ENCODE measurements at regions not wholly inside any gene's neighbourhood (a gene's known extent, or its start where the extent isn't known, plus 50 kb on each side); places are given as distances from the start of the nearest gene placed in this dataset.

- Histone ChIP-seq H3K9ac (ENCODE audit: low read depth, low read length) (no peak overlapping the region), H3K4me1 (ENCODE audit: control insufficient read depth, insufficient read depth, low read length) (peaks cover 6% of the 10 kb centered on the region), H3K4me2 (ENCODE audit: low read length) (no peak overlapping the region), H3K4me3 (ENCODE audit: low read length) (no peak overlapping the region), H3K27me3 (ENCODE audit: control insufficient read depth, insufficient read depth, low read length) (no peaks in the 10 kb centered on the region), H3K36me3 (ENCODE audit: insufficient read depth, low read length) (no peaks in the 10 kb centered on the region), H3K9me3 (replicated peaks; ENCODE audit: low read length) (no peaks in the 10 kb centered on the region)
These were observed 122.1 kb upstream of the ARHGAP5 start for GRCh38 chr14:31954991-31955390.

GRCh38 chr14:31955936-31956579, 121.0 kb upstream of the ARHGAP5 start:
- H3K4me3 ChIP-seq (ENCODE audit: low read length) = no peak overlapping the region
- H3K9ac ChIP-seq (ENCODE audit: low read depth, low read length) = no peak overlapping the region
- H3K4me2 ChIP-seq (ENCODE audit: low read length) = no peak overlapping the region
- H3K27me3 ChIP-seq (ENCODE audit: control insufficient read depth, insufficient read depth, low read length) = no peaks in the 10 kb centered on the region
- H3K9me3 ChIP-seq (replicated peaks; ENCODE audit: low read length) = no peaks in the 10 kb centered on the region
- peaks cover under 1% of the 10 kb centered on the region for H3K4me1 ChIP-seq (ENCODE audit: control insufficient read depth, insufficient read depth, low read length)
- no peaks in the 10 kb centered on the region for H3K36me3 ChIP-seq (ENCODE audit: insufficient read depth, low read length)

DNA sequence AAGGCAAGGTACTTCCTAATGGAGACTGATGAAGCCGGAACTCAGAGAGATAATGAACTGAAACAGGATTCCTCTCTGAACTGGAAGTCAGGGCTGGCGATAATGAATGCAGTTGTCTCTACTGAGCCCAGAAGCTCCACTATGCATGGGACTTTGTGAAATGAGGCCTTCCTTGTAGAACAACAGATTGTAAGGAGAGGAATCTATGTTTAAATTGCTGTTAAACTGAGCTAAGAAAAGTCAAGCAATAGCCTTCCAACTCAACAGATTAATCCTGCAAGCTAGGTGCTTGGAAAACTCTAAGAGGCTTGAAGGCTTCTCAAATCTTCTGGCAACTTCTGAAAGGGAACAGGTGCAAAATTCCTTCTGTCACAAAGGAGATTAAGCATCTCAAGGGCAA, 119.5 kb upstream of the ARHGAP5 start:
- Histone ChIP-seq H3K36me3 (ENCODE audit: insufficient read depth, low read length) (no peaks in the 10 kb centered on the region), H3K4me1 (ENCODE audit: control insufficient read depth, insufficient read depth, low read length) (no peaks in the 10 kb centered on the region), H3K4me2 (ENCODE audit: low read length) (no peak overlapping the region), H3K9ac (ENCODE audit: low read depth, low read length) (no peak overlapping the region), H3K4me3 (ENCODE audit: low read length) (no peak overlapping the region), H3K9me3 (replicated peaks; ENCODE audit: low read length) (no peaks in the 10 kb centered on the region), H3K27me3 (ENCODE audit: control insufficient read depth, insufficient read depth, low read length) (no peaks in the 10 kb centered on the region)

DNA sequence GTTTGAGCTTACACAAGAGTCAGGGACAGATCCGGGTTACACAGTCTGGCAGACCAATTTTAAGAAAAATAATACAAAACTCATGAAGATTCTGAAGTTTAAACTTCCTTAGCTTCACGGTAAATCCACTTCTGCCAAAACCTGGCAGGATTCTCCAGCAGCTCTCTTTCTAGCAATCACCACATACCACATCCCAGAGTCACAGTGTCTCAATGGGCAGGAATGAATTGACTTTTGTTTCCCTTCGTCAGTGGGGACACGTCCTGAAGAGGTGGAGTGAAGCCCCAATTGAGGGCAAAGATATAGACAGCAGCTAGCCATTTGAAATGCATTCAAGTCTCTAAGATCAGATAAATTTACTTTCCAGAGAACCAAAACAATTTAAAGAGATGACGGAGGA, 117.1 kb upstream of the ARHGAP5 start:
- H3K4me3 ChIP-seq (ENCODE audit: low read length) = no peak overlapping the region
- no peaks in the 10 kb centered on the region for H3K27me3 ChIP-seq (ENCODE audit: control insufficient read depth, insufficient read depth, low read length)
- peaks cover 3% of the 10 kb centered on the region for H3K4me1 ChIP-seq (ENCODE audit: control insufficient read depth, insufficient read depth, low read length)
- no peak overlapping the region for H3K4me2 ChIP-seq (ENCODE audit: low read length)
- no peak overlapping the region for H3K9ac ChIP-seq (ENCODE audit: low read depth, low read length)
- H3K36me3 ChIP-seq (ENCODE audit: insufficient read depth, low read length) = no peaks in the 10 kb centered on the region
- no peaks in the 10 kb centered on the region for H3K9me3 ChIP-seq (replicated peaks; ENCODE audit: low read length)

DNA sequence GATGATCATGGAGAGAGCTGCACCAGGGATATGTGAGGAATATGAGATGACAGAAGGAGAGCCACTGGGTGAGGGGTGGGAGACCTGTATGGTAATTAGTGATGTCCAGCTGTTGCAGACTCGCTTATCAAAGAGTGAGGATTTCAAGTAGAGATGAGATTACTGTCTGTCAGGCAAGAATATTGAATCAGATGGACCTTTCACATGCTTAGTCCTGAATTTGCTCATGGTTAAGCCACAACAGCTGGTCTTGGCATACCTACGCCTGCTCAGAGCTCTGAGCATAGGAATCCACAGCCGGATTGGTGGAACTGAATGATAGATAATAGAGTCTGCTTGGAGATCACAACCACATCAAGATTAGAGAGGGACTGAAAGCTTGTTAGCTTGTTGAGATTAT, 115.2 kb upstream of the ARHGAP5 start:
- Histone ChIP-seq H3K4me2 (ENCODE audit: low read length) (no peak overlapping the region), H3K9ac (ENCODE audit: low read depth, low read length) (no peak overlapping the region), H3K36me3 (ENCODE audit: insufficient read depth, low read length) (no peaks in the 10 kb centered on the region), H3K4me1 (ENCODE audit: control insufficient read depth, insufficient read depth, low read length) (peaks cover 15% of the 10 kb centered on the region), H3K4me3 (ENCODE audit: low read length) (no peak overlapping the region), H3K9me3 (replicated peaks; ENCODE audit: low read length) (no peaks in the 10 kb centered on the region), H3K27me3 (ENCODE audit: control insufficient read depth, insufficient read depth, low read length) (no peaks in the 10 kb centered on the region)

DNA sequence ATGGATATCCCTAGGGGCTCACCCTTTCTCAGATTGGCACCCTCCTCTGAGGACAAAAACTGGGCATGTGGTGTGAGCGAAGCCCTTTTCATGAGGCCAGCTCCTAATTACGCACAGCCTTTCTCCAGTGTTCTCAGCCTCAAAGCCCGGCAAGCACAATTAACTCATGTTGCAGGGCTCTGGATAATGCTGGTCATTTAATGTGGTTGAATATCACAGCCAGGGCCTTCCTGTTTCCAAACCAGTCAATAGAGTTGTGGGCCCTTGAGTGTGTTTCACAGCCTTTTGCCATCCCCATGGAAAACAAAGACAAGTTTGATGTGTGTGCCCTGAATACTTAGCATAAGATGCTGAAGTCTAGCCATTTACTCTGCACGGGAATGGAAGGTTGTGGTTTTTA, 114.2 kb upstream of the ARHGAP5 start:
- peaks cover 15% of the 10 kb centered on the region for H3K4me1 ChIP-seq (ENCODE audit: control insufficient read depth, insufficient read depth, low read length)
- H3K4me3 ChIP-seq (ENCODE audit: low read length) = no peak overlapping the region
- H3K36me3 ChIP-seq (ENCODE audit: insufficient read depth, low read length) = no peaks in the 10 kb centered on the region
- H3K9ac ChIP-seq (ENCODE audit: low read depth, low read length) = no peak overlapping the region
- H3K9me3 ChIP-seq (replicated peaks; ENCODE audit: low read length) = no peaks in the 10 kb centered on the region
- no peaks in the 10 kb centered on the region for H3K27me3 ChIP-seq (ENCODE audit: control insufficient read depth, insufficient read depth, low read length)
- no peak overlapping the region for H3K4me2 ChIP-seq (ENCODE audit: low read length)

DNA sequence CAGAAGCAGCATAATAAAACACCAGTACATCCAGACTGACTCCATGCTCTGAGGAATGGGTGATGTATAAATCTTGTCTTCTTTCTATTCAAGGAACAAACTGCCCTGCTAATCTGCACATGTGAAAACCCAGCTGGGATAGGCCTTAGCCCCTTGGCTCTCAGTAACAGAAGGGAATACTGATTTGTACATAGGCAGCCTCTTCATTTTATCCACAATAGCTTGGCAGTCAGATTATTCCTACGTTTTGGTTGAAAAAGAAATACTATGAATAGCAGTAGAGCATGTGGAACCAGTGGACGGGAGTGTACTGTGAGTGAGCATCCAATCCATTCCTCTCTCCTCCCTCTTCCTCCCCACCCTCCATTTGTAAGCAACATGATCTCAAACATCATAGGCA, 113.5 kb upstream of the ARHGAP5 start:
- no peaks in the 10 kb centered on the region for H3K27me3 ChIP-seq (ENCODE audit: control insufficient read depth, insufficient read depth, low read length)
- H3K4me1 ChIP-seq (ENCODE audit: control insufficient read depth, insufficient read depth, low read length) = peaks cover 18% of the 10 kb centered on the region
- H3K36me3 ChIP-seq (ENCODE audit: insufficient read depth, low read length) = no peaks in the 10 kb centered on the region
- no peak overlapping the region for H3K9ac ChIP-seq (ENCODE audit: low read depth, low read length)
- H3K9me3 ChIP-seq (replicated peaks; ENCODE audit: low read length) = no peaks in the 10 kb centered on the region
- no peak overlapping the region for H3K4me2 ChIP-seq (ENCODE audit: low read length)
- no peak overlapping the region for H3K4me3 ChIP-seq (ENCODE audit: low read length)

- Histone ChIP-seq H3K4me3 (ENCODE audit: low read length) (no peak overlapping the region), H3K9ac (ENCODE audit: low read depth, low read length) (no peak overlapping the region), H3K9me3 (replicated peaks; ENCODE audit: low read length) (no peaks in the 10 kb centered on the region), H3K4me2 (ENCODE audit: low read length) (no peak overlapping the region), H3K36me3 (ENCODE audit: insufficient read depth, low read length) (no peaks in the 10 kb centered on the region), H3K27me3 (ENCODE audit: control insufficient read depth, insufficient read depth, low read length) (no peaks in the 10 kb centered on the region), H3K4me1 (ENCODE audit: control insufficient read depth, insufficient read depth, low read length) (peaks cover 18% of the 10 kb centered on the region)
These were observed 112.6 kb upstream of the ARHGAP5 start for GRCh38 chr14:31964490-31964889.

GRCh38 chr14:31965071-31965734, 111.9 kb upstream of the ARHGAP5 start:
- H3K4me1 ChIP-seq (ENCODE audit: control insufficient read depth, insufficient read depth, low read length) = peaks cover 18% of the 10 kb centered on the region
- H3K27me3 ChIP-seq (ENCODE audit: control insufficient read depth, insufficient read depth, low read length) = no peaks in the 10 kb centered on the region
- no peaks in the 10 kb centered on the region for H3K9me3 ChIP-seq (replicated peaks; ENCODE audit: low read length)
- H3K4me3 ChIP-seq (ENCODE audit: low read length) = no peak overlapping the region
- peak overlapping the region; percentile 35 for H3K4me2 ChIP-seq (ENCODE audit: low read length)
- H3K36me3 ChIP-seq (ENCODE audit: insufficient read depth, low read length) = no peaks in the 10 kb centered on the region
- H3K9ac ChIP-seq (ENCODE audit: low read depth, low read length) = no peak overlapping the region

DNA sequence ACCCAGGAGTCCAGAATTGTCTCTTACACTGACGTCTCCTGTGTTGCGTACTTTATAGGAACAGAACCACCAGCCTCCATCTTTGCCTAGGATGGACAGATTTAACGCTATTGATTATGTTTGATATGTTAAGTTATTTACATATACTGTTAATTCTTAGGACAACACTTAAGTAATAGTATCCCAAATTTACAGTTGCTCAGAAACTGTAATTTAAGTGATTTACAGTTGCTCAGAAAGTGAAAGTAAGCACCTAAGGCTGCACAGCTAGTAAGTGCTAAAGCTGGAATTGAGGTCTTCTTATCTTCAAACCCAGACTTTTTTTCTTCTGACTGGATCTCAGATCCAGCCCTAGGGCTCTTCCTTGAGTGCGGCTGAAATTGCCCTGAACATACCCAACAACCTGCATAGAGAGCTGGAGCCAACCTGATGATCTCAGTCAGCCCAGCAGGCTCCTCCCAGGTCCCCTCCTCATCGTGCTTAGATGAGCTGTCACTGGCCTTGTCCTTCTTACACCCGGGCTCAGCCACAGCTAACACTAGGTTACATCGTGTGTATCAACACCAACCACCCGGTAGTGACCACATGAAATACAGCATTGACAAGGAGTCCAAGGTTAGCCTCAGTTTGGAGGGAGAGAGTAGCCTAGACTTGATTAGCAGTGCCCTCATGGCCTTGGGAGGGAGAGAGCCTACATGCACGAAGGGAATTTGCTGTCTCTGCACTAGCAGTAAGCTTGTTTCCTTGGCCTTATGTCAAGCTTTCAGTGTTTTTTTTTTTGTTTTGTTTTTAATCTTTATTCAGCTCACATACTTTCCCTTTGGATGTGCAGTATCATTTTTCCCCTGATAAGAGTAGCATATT, 111.1 kb upstream of the ARHGAP5 start:
- peaks cover 18% of the 10 kb centered on the region for H3K4me1 ChIP-seq (ENCODE audit: control insufficient read depth, insufficient read depth, low read length)
- H3K4me2 ChIP-seq (ENCODE audit: low read length) = peak overlapping the region; percentile 35
- no peak overlapping the region for H3K9ac ChIP-seq (ENCODE audit: low read depth, low read length)
- no peaks in the 10 kb centered on the region for H3K9me3 ChIP-seq (replicated peaks; ENCODE audit: low read length)
- no peak overlapping the region for H3K4me3 ChIP-seq (ENCODE audit: low read length)
- H3K36me3 ChIP-seq (ENCODE audit: insufficient read depth, low read length) = no peaks in the 10 kb centered on the region
- H3K27me3 ChIP-seq (ENCODE audit: control insufficient read depth, insufficient read depth, low read length) = no peaks in the 10 kb centered on the region

DNA sequence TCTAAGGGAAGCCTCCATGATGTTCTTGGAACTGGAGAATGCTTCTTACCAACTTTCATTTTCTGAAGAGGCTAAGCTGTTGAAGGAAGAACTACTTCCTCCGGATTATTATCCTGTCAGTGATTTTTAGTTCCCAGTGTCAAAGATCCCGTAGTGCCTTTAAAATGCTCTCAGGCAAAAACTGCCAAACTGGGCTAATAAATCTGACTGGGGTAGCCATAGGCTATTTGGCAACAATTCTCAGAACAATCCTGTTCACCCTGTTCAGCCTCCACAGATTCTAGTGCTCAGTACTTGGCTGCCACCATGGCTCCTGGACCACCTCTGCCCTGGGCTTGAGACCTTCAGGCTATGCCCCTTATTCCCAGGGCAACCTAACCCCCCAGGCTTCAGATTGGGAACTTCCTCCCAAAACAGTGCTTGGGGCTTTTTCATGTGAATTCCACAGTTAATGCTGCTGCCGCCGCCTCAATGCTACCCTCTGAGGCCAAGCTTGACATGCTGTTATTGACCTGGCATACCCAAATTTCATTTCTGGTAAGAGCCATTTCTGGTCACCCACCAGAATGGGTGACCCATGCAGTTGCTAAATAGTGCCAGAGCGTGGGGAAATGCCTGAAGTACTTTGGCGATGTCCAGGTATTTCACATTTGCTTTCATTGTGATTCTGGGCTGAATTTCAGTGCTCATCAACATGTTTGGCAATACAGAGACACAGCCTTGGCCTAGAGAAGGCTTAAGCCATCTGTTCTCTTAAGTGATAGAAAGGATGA, 110.0 kb upstream of the ARHGAP5 start:
- Histone ChIP-seq H3K27me3 (ENCODE audit: control insufficient read depth, insufficient read depth, low read length) (no peaks in the 10 kb centered on the region), H3K4me1 (ENCODE audit: control insufficient read depth, insufficient read depth, low read length) (peaks cover 18% of the 10 kb centered on the region), H3K4me2 (ENCODE audit: low read length) (no peak overlapping the region), H3K9ac (ENCODE audit: low read depth, low read length) (no peak overlapping the region), H3K36me3 (ENCODE audit: insufficient read depth, low read length) (no peaks in the 10 kb centered on the region), H3K4me3 (ENCODE audit: low read length) (no peak overlapping the region), H3K9me3 (replicated peaks; ENCODE audit: low read length) (no peaks in the 10 kb centered on the region)

Measured in skeletal muscle satellite cell (primary cell).